CD4-positive, alpha-beta T cell (primary cell): ENCODE measurements at regions not wholly inside any gene's neighbourhood (a gene's known extent, or its start where the extent isn't known, plus 50 kb on each side); places are given as distances from the start of the nearest gene placed in this dataset.

Experiments
- ATAC-seq: fragments of 200-7000 bp; cut with Tn5 transposase; one replicate; pipeline ENCODE4 v1.10.0; 2022; ENCODE audit warnings: mild to moderate bottlenecking; ENCODE audit not compliant: poor library complexity
- CTCF ChIA-PET: fragments of 350-600 bp; sonication (Branson Sonifier 250); formaldehyde crosslinking; loops from one replicate; lab custom pipeline; 2021; ENCODE audit warnings: antibody characterized with exemption, inconsistent platforms; lab: Charles Lee
- POLR2A ChIA-PET: fragments of 350-600 bp; sonication (Branson Sonifier 250); formaldehyde crosslinking; loops from one replicate; lab custom pipeline; 2021; ENCODE audit warnings: antibody characterized with exemption, inconsistent platforms; lab: Charles Lee
- DNase-seq, 14 experiments: peaks; one replicate each; pipeline ENCODE4 v3.0.0-alpha.2; 2013 to 2020; ENCODE audit warnings: mixed read lengths in 2 of 14
- H3K27ac ChIP-seq, 2 donors: one replicate each; pipeline versions ENCODE4 v1.5.1 to v1.7.0; 2013; ENCODE audit warnings: low read length in 2 of 2, low read depth in 1 of 2, mild to moderate bottlenecking in 1 of 2
- H3K27me3 ChIP-seq, 2 experiments: 1 replicate in 1 of 2; 2 replicates in 1 of 2; pipeline versions ENCODE4 v1.6.1 to v1.7.0; 2013; ENCODE audit warnings: low read length in 2 of 2, control low read depth in 1 of 2, mild to moderate bottlenecking in 1 of 2, moderate library complexity in 1 of 2; ENCODE audit not compliant: insufficient read depth in 2 of 2, control insufficient read depth in 1 of 2
- H3K36me3 ChIP-seq: one replicate; pipeline ENCODE4 v1.6.1; 2013; ENCODE audit warnings: low read length, control low read depth; ENCODE audit not compliant: insufficient read depth
- H3K4me1 ChIP-seq: one replicate; pipeline ENCODE4 v1.6.1; 2013; ENCODE audit warnings: low read length, control low read depth; ENCODE audit not compliant: insufficient read depth
- H3K4me3 ChIP-seq: one replicate; pipeline ENCODE4 v1.5.1; 2013; ENCODE audit warnings: mild to moderate bottlenecking, low read length, moderate library complexity
- H3K9me3 ChIP-seq, 2 experiments: 1 replicate in 1 of 2; 2 replicates in 1 of 2; pipeline versions ENCODE4 v1.6.1 to v1.7.0; 2013; ENCODE audit warnings: low read length in 2 of 2, mild to moderate bottlenecking in 2 of 2, control low read depth in 1 of 2, moderate library complexity in 1 of 2; ENCODE audit not compliant: control insufficient read depth in 1 of 2, insufficient read depth in 1 of 2
- H3K27ac Mint-ChIP-seq: one replicate; pipeline ENCODE4 v1.8.0; 2020; ENCODE audit warnings: mixed read lengths
- H3K27me3 Mint-ChIP-seq: one replicate; pipeline ENCODE4 v1.8.0; 2021; ENCODE audit warnings: mixed read lengths
- H3K36me3 Mint-ChIP-seq: one replicate; pipeline ENCODE4 v1.8.0; 2021; ENCODE audit warnings: low read depth, mixed read lengths
- H3K4me1 Mint-ChIP-seq: one replicate; pipeline ENCODE4 v1.8.0; 2021; ENCODE audit warnings: low read depth, mixed read lengths
- H3K4me3 Mint-ChIP-seq: one replicate; pipeline ENCODE4 v1.8.0; 2020; ENCODE audit warnings: mild to moderate bottlenecking, mixed read lengths
- H3K9me3 Mint-ChIP-seq: one replicate; pipeline ENCODE4 v1.8.0; 2020; ENCODE audit warnings: mixed read lengths
- CTCF ChIP-seq: fragments of 200-600 bp; IDR thresholded peaks from one replicate; pipeline ENCODE4 v1.8.0; 2022; ENCODE audit warnings: antibody characterized with exemption, mild to moderate bottlenecking
- intact Hi-C, 2 experiments: fragments of 100-400 bp; cut with DNase I in 1 of 2; cut with micrococcal nuclease in 1 of 2; formaldehyde crosslinking; loops; one replicate each; pipeline versions ENCODE4 v1.15.1 to v1.9.0; 2023 to 2025; cut with DNase I, micrococcal nuclease

- Mint-ChIP-seq H3K9me3 (peaks cover 10% of the 10 kb centered on the region), H3K4me1 (no peaks in the 10 kb centered on the region), H3K36me3 (no peaks in the 10 kb centered on the region), H3K27me3 (no peaks in the 10 kb centered on the region), H3K27ac (no peak overlapping the region), H3K4me3 (no peak overlapping the region)
- H3K9me3 ChIP-seq = peaks cover 0 to 2% of the 10 kb centered on the region in 2 experiments
- H3K4me3 ChIP-seq = no peak overlapping the region
- no peaks in the 10 kb centered on the region for H3K27me3 ChIP-seq
- H3K27ac ChIP-seq = no peak overlapping the region
- H3K4me1 ChIP-seq = no peaks in the 10 kb centered on the region
- ATAC-seq (no peak), DNase-seq (no peak)
- ChIA-PET POLR2A (no interaction called here), CTCF (no interaction called here)
- intact Hi-C loops = no loop called here
- H3K36me3 ChIP-seq = no peaks in the 10 kb centered on the region
- no peak for TF ChIP-seq CTCF
These were observed 384.4 kb downstream of the BMP2 start for GRCh38 chr20:7151676-7152470.

GRCh38 chr20:7155282-7155681 is 387.8 kb downstream of the BMP2 start:
- no peaks in the 10 kb centered on the region for H3K27me3 Mint-ChIP-seq
- TF ChIP-seq CTCF = no peak

GRCh38 chr20:7155794-7156193 is 388.3 kb downstream of the BMP2 start:
- Histone ChIP-seq H3K9me3 (peaks cover 0 to 4% of the 10 kb centered on the region in 2 experiments), H3K36me3 (no peaks in the 10 kb centered on the region), H3K27me3 (no peaks in the 10 kb centered on the region), H3K4me1 (no peaks in the 10 kb centered on the region), H3K4me3 (no peak overlapping the region), H3K27ac (no peak overlapping the region)
- no peak overlapping the region for H3K4me3 Mint-ChIP-seq
- TF ChIP-seq CTCF = no peak
- intact Hi-C loops = no loop called here
- H3K9me3 Mint-ChIP-seq = peaks cover 7% of the 10 kb centered on the region
- DNase-seq = no peak
- ChIA-PET CTCF (no interaction called here), POLR2A (no interaction called here)
- H3K4me1 Mint-ChIP-seq = no peaks in the 10 kb centered on the region
- H3K27ac Mint-ChIP-seq = no peak overlapping the region
- ATAC-seq = no peak
- H3K27me3 Mint-ChIP-seq = no peaks in the 10 kb centered on the region
- no peaks in the 10 kb centered on the region for H3K36me3 Mint-ChIP-seq

More at GRCh38 chr20:7155282-7155681, 387.8 kb downstream of the BMP2 start:
- ChIA-PET POLR2A (no interaction called here), CTCF (no interaction called here)
- H3K27ac Mint-ChIP-seq = no peak overlapping the region
- Histone ChIP-seq H3K4me1 (no peaks in the 10 kb centered on the region), H3K27ac (no peak overlapping the region), H3K27me3 (no peaks in the 10 kb centered on the region), H3K9me3 (peaks cover 0 to 4% of the 10 kb centered on the region in 2 experiments), H3K4me3 (no peak overlapping the region), H3K36me3 (no peaks in the 10 kb centered on the region)
- no peak for DNase-seq
- ATAC-seq = no peak
- H3K4me3 Mint-ChIP-seq = no peak overlapping the region
- H3K9me3 Mint-ChIP-seq = peaks cover 7% of the 10 kb centered on the region
- intact Hi-C loops = no loop called here
- no peaks in the 10 kb centered on the region for H3K36me3 Mint-ChIP-seq
- H3K4me1 Mint-ChIP-seq = no peaks in the 10 kb centered on the region
